ENCODE measurements at regions not wholly inside any gene's neighbourhood (a gene's known extent, or its start where the extent isn't known, plus 50 kb on each side); places are given as distances from the start of the nearest gene placed in this dataset.
"Not testable (repeated sequence)": the region's sequence is repeated elsewhere in the genome, so short reads cannot be mapped to it uniquely, and the experiment has no call there.

DNA sequence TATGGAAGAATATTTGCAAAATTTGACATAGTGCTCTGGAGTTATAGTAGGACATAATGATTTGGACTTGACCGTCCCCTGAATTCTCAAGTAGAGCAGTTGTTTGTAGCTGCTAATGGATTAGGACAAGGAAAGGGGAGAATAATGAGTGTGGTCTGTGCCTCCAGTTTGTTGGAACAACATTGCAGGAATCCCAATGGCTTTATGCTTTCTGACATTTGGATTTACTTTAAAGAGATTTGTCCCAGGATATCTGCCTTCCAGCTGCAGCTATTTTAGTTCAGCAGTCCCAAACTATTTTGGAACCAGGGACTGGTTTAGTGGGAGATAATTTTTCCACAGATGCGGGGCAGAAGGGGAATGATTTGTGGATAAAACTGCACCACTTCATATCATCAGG is 648.2 kb downstream of the SLCO4C1 start:
- DNase-seq (ENCODE audit: low spot score), result no peak

DNA sequence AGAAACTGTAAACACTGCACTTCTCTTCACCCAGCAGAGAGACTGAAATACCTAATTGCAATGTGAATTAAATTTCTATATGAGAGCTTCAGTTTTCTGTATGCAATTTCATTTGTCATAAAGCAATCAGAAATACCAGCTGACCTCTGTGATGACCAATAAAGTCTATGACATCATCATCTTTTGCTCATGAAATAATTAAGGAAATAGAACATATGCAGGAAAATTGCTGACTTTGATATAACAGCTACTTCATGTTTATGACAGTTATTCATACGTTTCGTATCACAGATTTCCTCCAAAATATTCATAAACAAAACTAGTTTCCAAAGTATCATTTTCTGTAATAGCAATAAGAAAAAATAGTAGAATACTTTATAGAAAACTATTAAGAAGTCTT is 652.3 kb downstream of the SLCO4C1 start:
- DNase-seq (ENCODE audit: low spot score), result no peak

GRCh38 chr5:101637599-101637998 is 658.5 kb downstream of the SLCO4C1 start:
- no peak for DNase-seq (ENCODE audit: low spot score)

- not testable (repeated sequence) for DNase-seq (ENCODE audit: low spot score)
These were observed 668.3 kb downstream of the SLCO4C1 start for GRCh38 chr5:101627770-101628169.

DNA sequence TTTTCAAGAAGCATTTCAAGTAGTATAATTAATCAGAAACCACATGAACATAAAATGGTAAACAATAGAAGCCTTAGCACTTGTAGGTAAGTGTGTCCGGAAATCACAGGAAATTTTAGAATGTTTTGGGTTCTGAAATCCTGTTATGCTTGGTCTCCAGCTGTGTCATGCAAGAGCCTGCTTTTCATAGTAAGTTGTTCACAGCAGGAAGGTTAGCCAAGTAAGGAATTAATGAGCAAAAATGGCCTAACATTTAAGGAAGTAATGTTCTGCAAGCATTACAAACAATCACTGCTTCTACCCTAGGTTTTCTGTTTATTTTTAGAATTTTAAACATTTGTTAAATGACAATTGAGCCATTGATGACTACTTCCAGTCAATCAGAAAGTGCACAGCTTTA is 669.5 kb downstream of the SLCO4C1 start:
- no peak for DNase-seq (ENCODE audit: low spot score)

- DNase-seq (ENCODE audit: low spot score), result no peak
These were observed 685.0 kb downstream of the SLCO4C1 start for GRCh38 chr5:101611039-101611438.

- DNase-seq (ENCODE audit: low spot score), result no peak
These were observed 687.8 kb downstream of the SLCO4C1 start for GRCh38 chr5:101608322-101608721.

GRCh38 chr5:101605700-101606099 is 690.4 kb downstream of the SLCO4C1 start:
- no peak for DNase-seq (ENCODE audit: low spot score)

- DNase-seq (ENCODE audit: low spot score), result no peak
These were observed 695.5 kb downstream of the SLCO4C1 start for GRCh38 chr5:101600614-101601013.

- no peak for DNase-seq (ENCODE audit: low spot score)
These were observed 687.3 kb upstream of the ST8SIA4 start for GRCh38 chr5:101590384-101590783.

DNA sequence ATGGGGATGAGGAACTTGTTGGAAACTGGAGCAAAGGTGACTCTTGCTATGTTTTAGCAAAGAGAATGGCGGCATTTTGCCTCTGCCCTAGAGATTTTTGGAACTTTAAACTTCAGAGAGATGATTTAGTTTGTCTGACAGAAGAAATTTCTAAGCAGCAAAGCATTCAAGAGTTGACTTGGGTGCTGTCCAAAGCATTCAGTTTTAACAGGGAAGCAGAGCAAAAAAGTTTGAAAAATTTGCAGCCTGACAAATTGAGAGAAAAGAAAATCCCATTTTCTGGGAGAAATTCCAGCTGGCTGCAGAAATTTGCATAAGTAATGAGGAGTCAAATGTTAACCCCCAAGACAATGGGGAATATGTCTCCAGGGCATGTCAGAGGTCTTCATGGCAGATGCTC is 682.3 kb upstream of the ST8SIA4 start:
- DNase-seq (ENCODE audit: low spot score), result no peak

DNA sequence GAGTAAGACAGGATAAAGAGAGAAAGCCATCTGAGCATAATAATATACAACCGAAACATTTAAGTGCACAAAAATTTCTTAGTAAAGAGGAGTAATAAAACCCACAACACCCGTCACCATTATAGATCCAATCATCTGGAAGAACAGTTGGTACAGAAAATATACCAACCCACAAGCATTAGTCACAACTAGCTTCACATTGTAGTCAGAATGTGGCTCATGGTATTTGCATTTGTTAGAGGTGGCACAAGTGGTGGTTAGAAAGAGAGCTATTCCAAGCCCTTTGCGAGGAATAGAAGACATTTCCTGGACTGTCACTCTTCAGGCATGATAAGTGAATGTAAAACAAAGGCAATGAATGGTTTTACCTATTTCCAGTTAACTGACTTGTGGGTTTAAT is 677.5 kb upstream of the ST8SIA4 start:
- DNase-seq (ENCODE audit: low spot score), result no peak

DNA sequence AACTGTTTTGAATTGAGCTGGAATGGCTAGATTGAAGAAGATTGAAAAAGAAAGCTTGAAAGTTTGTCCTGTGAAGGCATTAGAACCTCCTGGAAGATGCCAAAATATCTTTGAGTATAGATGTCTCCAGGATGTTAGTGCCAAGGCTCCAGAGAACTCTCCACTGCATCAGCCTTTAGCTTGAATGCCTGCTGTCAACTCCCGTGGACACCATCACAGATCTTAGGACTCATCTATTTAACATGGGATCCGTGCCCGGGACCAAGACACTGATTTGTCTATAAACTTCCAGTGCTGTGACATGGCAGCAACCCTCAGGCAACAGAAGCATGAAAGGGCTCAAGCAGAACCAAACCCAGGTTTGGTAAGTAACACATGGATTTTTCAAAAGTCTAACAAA is 670.9 kb upstream of the ST8SIA4 start:
- DNase-seq (ENCODE audit: low spot score), result no peak

DNA sequence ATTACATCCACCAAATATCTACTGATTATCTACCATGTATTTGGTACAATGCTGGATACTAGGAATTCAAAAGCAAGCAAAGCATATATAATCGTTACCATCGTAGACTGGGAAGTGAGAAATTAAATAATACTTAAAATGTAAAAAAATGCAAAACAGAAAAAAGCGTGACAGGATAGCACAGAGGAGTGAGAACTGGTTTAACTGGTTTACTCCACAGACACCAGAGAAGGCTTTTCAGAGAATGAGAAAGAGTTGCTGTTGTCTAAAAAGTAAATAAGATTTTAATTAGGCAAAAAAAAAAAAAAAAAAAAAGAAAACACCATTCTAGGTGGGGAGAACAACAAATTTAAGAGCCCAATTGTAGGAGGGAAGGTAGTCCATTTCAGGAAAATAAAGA is 657.9 kb upstream of the ST8SIA4 start:
- no peak for DNase-seq (ENCODE audit: low spot score)

DNA sequence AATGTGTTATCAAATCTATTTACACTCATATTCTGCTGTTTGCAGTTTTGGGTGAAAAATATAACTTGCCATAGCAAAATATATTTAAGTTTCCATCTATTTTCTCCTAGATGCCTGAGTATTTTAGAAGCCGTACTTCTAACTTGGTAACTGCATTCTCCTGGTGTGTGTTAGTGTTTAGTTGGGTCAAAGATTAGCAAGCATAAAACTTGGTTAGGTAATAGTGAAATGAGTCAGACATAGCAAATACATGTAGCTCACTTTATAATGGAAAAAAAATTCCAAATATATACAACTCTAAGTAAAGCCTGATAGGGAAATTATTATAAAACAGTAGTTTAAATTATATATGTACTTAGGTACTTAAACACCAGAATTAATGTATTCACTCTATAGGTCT is 640.7 kb upstream of the ST8SIA4 start:
- no peak for DNase-seq (ENCODE audit: low spot score)

GRCh38 chr5:101539315-101539714 is 636.2 kb upstream of the ST8SIA4 start:
- DNase-seq (ENCODE audit: low spot score), result no peak

GRCh38 chr5:101535626-101536025 is 632.5 kb upstream of the ST8SIA4 start:
- DNase-seq (ENCODE audit: low spot score), result no peak

DNA sequence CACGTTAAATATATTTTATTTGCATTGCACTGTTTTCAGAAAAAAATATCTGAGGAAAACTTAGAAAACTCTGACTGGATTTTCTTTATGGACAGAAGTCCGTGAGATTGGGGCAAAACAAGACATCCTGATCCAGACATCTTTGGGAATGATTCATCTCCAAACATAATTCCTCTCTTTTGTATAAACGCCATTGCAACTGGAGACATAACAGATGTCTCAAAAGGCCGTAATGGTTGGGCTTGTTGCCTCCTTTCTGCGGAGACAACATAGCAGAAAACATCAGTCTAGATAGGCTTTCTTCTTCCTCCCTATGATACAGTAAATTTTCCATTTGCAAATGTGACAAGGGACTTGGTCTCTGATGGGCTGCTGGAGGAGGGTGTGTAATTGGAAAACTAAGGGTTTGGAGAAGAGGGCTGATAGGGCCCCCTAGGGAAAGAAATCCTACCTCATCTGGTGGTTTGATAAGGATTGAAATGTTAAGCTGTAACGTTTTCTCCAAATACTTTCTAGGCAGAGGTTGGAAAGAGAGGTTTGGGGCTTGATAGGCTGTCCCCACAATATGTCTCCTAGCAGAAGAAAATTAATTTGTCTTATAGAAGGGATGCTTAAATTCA is 631.5 kb upstream of the ST8SIA4 start:
- DNase-seq (ENCODE audit: low spot score), result no peak

GRCh38 chr5:101532430-101532829 is 629.3 kb upstream of the ST8SIA4 start:
- DNase-seq (ENCODE audit: low spot score), result no peak

- no peak for DNase-seq (ENCODE audit: low spot score)
These were observed 627.9 kb upstream of the ST8SIA4 start for GRCh38 chr5:101531026-101531425.

DNA sequence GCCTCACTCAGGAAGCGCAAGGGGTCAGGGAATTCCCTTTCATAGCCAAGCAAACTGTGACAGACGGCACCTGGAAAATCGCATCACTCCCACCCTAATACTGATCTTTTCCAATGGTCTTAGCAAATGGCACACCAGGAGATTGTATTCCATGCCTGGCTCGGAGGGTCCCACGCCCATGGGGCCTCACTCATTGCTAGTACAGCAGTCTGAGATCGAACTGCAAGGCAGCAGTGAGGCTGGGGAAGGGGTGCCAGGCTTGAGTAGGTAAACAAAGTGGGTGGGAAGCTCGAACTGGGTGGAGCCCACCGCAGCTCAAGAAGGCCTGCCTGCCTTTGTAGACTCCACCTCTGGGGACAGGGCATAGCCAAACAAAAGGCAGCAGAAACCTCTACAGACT is 626.0 kb upstream of the ST8SIA4 start:
- DNase-seq (ENCODE audit: low spot score), result not testable (repeated sequence)

GRCh38 chr5:101520417-101520816 is 617.3 kb upstream of the ST8SIA4 start:
- no peak for DNase-seq (ENCODE audit: low spot score)

GRCh38 chr5:101517795-101518194 is 614.7 kb upstream of the ST8SIA4 start:
- DNase-seq (ENCODE audit: low spot score), result no peak

DNA sequence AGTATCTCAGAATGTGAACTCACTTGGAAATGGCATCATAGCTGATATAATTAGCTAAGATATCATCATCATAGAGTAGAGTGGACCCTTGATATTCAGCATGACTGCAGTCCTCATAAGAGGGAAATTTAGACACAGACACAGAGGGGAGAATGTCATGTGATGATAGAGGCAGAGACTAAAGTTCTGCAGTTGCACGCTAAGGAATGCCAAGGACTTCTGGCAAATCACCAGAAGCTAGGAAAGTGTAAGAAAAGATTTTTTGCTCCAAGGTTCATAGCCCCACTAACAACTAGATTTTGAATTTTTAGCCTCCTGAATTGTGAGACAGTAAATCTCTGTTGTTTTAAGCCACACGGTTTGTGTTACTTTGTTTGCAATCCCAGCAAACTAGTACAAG is 612.6 kb upstream of the ST8SIA4 start:
- no peak for DNase-seq (ENCODE audit: low spot score)

Measured in mucosa of gallbladder (tissue), 1 donor.